Midbrain (tissue), 1 donor: ENCODE measurements at regions not wholly inside any gene's neighbourhood (a gene's known extent, or its start where the extent isn't known, plus 50 kb on each side); places are given as distances from the start of the nearest gene placed in this dataset.

Experiments
- DNase-seq: peaks from one replicate; lab custom pipeline; 2025; lab: John Stamatoyannopoulos, UW

- no peak for DNase-seq
Observed at GRCh38 chr18:44216169-44216568, 464.5 kb upstream of the SETBP1 start.

GRCh38 chr18:44227501-44227900 is 453.2 kb upstream of the SETBP1 start:
- DNase-seq = no peak

- peak; percentile 59 for DNase-seq
Observed at GRCh38 chr18:44229693-44230108, 451.0 kb upstream of the SETBP1 start.

GRCh38 chr18:44231936-44232335 is 448.8 kb upstream of the SETBP1 start:
- DNase-seq = no peak

GRCh38 chr18:44232500-44232899 is 448.2 kb upstream of the SETBP1 start:
- no peak for DNase-seq

GRCh38 chr18:44238454-44238853 is 442.2 kb upstream of the SETBP1 start:
- no peak for DNase-seq

GRCh38 chr18:44238911-44239310 is 441.8 kb upstream of the SETBP1 start:
- DNase-seq = no peak

GRCh38 chr18:44241020-44241419 is 439.7 kb upstream of the SETBP1 start:
- no peak for DNase-seq

GRCh38 chr18:44245019-44245418 is 435.7 kb upstream of the SETBP1 start:
- no peak for DNase-seq

- no peak for DNase-seq
Observed at GRCh38 chr18:44246001-44246400, 434.7 kb upstream of the SETBP1 start.

GRCh38 chr18:44258086-44258485 is 422.6 kb upstream of the SETBP1 start:
- no peak for DNase-seq

GRCh38 chr18:44258576-44258975 is 422.1 kb upstream of the SETBP1 start:
- DNase-seq = no peak

GRCh38 chr18:44259610-44260009 is 421.1 kb upstream of the SETBP1 start:
- DNase-seq = no peak

- no peak for DNase-seq
Observed at GRCh38 chr18:44265437-44265836, 415.3 kb upstream of the SETBP1 start.

GRCh38 chr18:44273298-44273697 is 407.4 kb upstream of the SETBP1 start:
- no peak for DNase-seq

GRCh38 chr18:44280479-44280878 is 400.2 kb upstream of the SETBP1 start:
- no peak for DNase-seq

- DNase-seq = no peak
Observed at GRCh38 chr18:44286049-44286448, 394.6 kb upstream of the SETBP1 start.

GRCh38 chr18:44290366-44290977 is 390.2 kb upstream of the SETBP1 start:
- no peak for DNase-seq

GRCh38 chr18:44298566-44298965 is 382.1 kb upstream of the SETBP1 start:
- DNase-seq = no peak

- no peak for DNase-seq
Observed at GRCh38 chr18:44309185-44309584, 371.5 kb upstream of the SETBP1 start.

GRCh38 chr18:44320619-44321460 is 359.8 kb upstream of the SETBP1 start:
- no peak for DNase-seq

GRCh38 chr18:44321868-44322590 is 358.7 kb upstream of the SETBP1 start:
- no peak for DNase-seq

GRCh38 chr18:44323125-44323524 is 357.6 kb upstream of the SETBP1 start:
- no peak for DNase-seq
